MM.1S (cell line): ENCODE measurements at regions not wholly inside any gene's neighbourhood (a gene's known extent, or its start where the extent isn't known, plus 50 kb on each side); places are given as distances from the start of the nearest gene placed in this dataset.

Source experiments
- EZH2 ChIP-seq: fragments of 300-600 bp; sonication (generic); optimal IDR thresholded peaks from 2 replicates; pipeline ENCODE3; 2017; ENCODE audit warnings: low read depth, mild to moderate bottlenecking, antibody characterized with exemption, low read length, mixed read lengths
- TF ChIP-seq, protein P1 (sequence below): fragments of 300-600 bp; sonication (generic); IDR thresholded peaks from 2 replicates; pipeline ENCODE4 v1.5.1; 2016; ENCODE audit warnings: antibody characterized with exemption, low read length, mixed read lengths

DNA sequence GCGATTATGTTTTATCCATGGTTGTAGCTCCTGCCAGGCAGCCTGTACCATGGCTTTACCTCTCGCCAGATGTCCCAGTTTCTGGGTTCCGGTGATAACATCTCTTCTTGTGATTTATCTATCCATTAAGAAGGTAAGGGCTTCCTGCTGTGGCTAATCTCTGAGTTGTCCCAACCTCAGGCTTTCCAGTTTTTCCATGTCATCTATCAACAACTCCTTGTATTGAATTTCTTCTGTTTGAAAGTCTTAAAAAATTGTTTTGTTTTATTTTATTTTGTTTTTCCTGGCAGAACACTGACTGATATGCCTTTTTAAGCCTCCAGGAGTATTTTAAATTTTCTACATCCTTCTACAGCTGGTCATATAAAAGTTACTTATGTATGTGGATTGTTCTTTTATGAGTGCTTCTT lies 241.9 kb downstream of the ANTXR2 start:
- TF ChIP-seq EZH2: no peak
- TF ChIP-seq, protein P1, sequence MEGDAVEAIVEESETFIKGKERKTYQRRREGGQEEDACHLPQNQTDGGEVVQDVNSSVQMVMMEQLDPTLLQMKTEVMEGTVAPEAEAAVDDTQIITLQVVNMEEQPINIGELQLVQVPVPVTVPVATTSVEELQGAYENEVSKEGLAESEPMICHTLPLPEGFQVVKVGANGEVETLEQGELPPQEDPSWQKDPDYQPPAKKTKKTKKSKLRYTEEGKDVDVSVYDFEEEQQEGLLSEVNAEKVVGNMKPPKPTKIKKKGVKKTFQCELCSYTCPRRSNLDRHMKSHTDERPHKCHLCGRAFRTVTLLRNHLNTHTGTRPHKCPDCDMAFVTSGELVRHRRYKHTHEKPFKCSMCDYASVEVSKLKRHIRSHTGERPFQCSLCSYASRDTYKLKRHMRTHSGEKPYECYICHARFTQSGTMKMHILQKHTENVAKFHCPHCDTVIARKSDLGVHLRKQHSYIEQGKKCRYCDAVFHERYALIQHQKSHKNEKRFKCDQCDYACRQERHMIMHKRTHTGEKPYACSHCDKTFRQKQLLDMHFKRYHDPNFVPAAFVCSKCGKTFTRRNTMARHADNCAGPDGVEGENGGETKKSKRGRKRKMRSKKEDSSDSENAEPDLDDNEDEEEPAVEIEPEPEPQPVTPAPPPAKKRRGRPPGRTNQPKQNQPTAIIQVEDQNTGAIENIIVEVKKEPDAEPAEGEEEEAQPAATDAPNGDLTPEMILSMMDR: no peak
